ENCODE measurements at regions not wholly inside any gene's neighbourhood (a gene's known extent, or its start where the extent isn't known, plus 50 kb on each side); places are given as distances from the start of the nearest gene placed in this dataset.
"Not testable (repeated sequence)": the region's sequence is repeated elsewhere in the genome, so short reads cannot be mapped to it uniquely, and the experiment has no call there.

DNA sequence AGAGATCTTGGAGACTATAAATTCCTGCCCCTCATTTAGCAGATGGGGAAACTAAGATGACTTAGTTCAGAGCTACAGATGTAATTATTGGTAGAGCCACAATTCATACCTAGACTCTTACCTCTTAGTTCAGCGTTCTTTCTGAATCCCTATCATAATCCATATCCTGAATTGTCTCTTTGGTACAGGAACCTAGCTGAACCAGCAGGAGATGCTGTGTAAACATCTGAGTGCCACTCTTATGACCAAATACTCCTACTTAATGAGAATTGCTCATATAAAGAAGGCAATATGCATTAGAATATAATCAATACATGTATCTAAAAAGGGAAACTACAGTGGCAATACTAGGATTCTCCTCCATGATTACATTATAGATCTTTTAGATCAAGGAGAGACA is 459.0 kb downstream of the SIPA1L2 start:
- no peak for DNase-seq (ENCODE audit: low read depth in 2 of 2)

DNA sequence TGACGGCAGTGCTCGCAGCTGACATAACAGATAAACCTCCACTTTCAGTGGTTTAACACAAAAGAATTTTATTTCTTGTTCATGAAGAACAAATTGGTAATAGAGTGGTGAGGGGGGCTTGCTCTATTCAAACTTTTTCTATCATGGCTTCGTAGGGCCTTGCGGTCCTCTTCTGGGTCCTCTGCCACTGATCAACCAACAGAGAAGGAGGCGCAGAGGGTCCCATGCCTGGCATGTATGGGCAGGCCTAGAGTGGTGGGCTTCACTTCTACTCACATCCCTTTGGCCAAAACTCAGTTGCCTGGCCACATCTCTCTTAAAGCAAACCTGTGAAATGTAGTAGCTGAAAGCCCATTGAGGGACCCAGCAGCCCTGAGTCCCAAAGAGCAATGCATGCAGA is 460.5 kb downstream of the SIPA1L2 start:
- DNase-seq (ENCODE audit: low read depth in 2 of 2), result no peak

DNA sequence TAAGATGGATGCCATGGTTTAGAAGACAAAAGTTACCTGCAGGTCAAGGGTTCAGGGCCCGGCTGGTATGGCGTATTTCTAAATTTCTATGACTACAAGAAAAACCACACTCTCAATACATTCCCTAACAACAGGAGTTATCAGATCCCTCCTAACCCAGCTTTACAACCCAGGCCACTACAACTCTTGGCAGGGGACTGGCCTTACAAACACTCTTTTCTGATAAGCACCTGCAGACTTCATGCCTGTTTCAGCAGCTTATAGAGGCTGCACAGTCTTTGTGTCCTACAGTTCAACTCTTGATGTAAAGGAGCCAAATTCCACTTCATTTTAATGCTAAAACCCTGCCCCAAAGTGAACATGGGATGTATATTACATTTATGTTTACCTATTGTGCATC is 461.4 kb downstream of the SIPA1L2 start:
- DNase-seq (ENCODE audit: low read depth in 2 of 2), result no peak

DNA sequence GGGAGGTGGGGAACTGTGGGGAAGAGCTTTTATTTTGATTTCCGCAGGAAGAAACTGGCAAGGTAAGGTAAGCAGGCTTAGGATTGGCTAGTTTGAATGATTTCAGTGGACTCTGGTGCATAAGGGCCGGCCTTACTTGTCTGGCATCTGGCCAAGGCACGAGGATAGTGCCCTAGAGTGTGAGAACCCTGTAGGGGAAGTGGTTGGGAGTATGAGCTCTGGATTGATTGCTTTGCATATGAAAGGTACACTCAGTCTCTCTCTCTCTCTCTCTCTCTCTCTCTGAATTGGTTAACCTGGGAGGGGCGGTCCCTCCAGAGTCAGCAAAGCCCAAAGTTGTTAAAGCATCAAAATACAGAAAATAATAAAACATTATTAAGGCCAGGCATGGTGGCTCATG is 463.0 kb downstream of the SIPA1L2 start:
- DNase-seq (ENCODE audit: low read depth in 2 of 2), result no peak

DNA sequence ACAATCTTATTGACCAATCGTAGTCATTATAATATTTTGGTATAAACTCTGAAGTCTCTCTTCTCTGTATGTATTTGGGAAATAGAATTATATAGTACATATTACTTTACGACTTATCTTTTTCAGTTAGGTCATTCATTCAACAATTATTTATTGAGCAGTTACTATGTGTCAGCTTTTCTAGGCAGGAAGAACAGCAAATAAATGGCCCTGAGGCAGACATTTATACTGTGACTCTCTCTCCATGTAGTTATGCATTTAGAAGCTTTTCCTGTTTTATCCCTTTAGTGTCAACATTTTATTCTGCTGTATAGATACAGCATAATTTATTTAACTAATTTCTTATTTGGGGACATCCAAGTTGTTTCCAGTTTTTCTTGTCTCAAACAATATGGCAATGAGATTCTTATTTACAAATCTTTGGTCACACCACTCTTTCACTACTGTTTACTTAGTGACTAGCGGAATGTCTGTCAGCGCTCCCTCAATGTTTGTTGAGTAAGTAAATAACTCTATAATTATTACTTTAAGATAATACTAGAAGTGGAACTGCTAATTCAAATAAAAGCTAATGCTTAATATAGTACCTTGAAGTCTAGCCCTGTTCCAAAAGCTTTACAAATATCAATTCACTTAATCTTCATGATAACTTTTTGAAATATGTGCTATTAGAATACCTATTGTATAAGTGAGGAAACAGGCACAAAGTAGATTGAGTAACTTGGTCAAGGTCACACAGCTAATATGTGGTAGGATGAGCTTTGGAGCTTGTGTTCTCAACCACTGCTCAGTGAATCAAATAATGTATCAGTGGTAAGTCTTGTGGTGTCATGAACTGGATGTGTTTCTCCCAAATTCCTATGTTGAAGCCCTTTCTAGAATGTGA is 465.6 kb downstream of the SIPA1L2 start:
- no peak for DNase-seq (ENCODE audit: low read depth in 2 of 2)

DNA sequence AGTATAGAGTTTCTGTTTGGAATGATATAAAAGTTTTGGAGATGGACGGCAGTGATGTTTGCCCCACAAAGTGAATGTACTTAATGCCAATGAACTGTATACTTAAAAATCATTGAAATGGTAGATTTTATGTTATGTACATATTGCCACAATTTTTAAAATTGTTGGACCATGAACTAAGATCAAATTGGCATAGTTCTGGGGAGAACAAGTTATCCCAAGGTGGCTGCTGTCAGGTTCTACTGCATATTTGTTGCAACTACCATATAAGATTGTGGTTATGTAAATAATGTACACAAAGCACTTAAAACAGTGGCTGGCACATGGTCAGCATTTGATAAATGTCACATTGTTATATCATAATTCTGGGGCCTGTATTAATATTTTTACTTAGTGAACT is 466.4 kb downstream of the SIPA1L2 start:
- DNase-seq (ENCODE audit: low read depth in 2 of 2), result no peak

DNA sequence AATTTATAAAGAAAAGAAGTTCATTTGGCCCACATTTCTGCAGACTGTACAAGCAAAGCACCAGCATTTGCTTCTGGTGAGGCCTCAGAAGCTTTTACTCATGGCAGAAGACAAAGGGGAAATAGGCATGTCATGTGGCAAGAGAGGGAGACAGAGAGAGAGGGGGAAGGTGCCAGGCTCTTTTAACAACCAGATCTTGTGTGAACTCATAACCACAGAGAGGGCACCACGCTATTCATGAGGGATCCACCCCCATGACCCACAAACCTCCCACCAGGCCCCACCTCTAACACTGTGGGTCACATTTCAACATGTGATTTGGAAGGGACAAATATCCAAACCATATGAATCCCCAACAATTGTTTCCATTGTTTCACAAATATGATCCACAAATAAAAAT is 467.9 kb downstream of the SIPA1L2 start:
- DNase-seq (ENCODE audit: low read depth in 2 of 2), result no peak

DNA sequence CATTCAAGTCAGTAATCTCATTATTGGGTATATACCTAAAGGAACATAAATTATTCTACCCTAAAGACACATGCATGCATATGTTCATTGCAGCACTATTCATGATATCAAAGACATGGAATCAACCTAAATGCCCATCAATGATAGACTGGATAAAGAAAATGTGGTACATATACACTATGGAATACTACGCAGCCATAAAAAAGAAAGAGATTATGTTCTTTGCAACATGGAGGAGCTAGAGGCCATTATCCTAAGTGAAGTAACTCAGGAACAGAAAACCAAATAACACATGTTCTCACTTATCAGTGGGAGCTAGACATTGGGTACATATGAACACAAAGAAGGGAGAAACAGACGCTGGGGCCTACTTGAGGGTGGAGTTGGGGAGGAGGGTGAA is 471.4 kb downstream of the SIPA1L2 start:
- not testable (repeated sequence) for DNase-seq (ENCODE audit: low read depth in 2 of 2)

DNA sequence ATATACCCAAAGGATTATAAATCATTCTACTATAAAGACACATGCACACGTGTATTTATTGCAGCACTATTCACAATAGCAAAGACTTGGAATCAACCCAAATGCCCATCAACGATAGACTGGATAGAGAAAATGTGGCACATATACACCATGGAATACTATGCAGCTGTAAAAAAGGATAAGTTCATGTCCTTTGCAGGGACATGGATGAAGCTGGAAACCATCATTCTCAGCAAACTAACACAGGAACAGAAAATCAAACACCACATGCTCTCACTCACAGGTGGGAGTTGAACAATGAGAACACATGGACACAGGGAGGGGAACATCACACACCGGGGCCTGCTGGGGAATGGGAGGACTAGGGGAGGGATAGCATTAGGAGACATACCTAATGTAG is 473.9 kb downstream of the SIPA1L2 start:
- not testable (repeated sequence) for DNase-seq (ENCODE audit: low read depth in 2 of 2)

DNA sequence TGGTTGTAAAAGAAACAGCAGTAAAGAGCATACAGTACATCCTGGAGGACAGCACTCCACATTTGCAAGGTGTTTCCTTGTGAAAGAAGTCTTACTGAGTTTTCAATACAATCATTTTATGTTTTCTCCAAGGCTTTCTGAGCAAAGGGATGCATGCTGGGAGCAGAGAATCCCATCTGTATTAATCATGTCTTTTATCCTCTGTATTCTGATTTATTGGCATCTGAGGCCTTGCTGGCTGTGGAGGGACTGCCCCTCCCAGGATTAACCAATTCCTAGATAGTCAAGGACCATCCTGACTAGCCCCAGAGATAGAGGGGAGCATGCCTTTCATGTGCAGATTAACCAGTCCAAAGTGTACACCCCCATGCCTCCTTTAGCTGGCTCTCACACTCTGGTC is 476.3 kb downstream of the SIPA1L2 start:
- DNase-seq (ENCODE audit: low read depth in 2 of 2), result no peak

DNA sequence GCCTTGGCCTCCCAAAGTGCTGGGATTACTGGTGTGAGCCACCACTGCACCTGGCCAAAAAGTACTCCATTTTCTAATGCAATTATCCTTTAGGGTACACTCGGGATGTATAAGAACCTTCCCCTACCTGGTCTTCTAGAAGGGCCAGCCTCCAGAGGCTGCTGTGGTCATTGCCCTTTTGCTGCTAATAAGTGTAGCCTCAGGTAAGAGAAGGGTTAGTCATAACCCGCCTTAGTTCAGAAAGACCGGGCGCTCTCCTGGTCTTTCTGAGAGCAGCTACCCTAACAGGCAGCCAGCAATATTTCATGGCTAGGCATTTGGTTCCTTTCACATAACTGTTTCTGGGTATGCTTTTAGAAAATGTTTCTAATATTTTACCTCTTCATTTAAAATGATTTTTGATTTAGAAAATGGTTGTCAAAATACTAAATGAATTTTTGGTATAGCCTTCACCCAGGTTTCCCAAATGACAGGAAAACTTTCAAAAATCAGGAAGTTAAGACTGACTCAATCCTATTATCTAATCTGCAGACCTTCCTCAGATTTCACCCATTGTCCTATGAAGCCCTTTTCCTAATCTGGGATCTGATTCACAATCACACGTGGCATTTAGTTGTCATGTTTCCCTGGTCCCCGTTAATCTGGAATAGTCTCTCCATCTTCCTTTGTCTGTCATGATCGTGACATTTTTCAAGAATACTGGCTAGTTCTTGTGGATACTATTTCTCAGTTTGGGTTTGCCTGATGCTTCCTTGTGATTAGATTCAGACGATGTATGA is 479.0 kb downstream of the SIPA1L2 start:
- DNase-seq (ENCODE audit: low read depth in 2 of 2), result no peak

DNA sequence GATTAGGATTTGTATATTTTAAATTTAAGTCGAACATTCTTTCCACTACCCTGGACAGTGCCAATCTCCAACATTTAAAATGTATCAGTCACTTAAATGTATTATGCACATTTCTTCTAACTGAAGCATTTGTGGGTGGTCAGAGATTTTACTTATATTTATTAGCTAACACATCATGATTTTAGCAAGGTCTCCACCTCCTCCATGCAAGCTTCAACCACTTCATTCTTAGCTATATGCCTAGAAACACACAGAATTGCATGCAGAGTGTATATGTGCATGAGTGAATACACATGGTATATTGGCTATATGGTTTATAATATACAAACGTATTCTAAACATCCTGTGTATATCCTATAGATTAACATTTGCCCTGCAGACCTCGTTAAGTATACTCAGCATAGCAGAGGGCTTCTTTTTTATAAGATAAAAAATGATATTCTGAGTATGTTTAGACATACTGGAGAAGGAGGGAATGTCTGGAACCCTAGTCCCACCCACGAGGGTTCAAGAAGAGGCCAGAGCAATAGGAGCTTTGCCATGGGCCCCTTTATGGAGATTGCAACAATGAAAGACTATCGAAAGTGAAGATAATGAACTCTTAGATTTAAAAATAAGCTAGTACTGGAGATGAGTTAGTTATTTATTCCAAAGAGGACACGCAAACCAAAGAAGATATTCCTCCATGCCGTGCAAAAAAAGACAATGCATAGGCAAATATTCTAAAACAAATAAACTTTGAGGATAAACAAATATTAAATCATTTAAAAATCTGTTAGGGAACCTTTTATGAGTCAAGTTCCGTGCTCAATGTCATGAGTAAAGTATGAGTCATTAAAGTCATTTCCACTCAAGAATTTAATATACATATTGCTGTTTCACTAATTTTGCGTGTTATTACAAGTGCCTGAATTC is 480.4 kb downstream of the SIPA1L2 start:
- no peak for DNase-seq (ENCODE audit: low read depth in 2 of 2)

DNA sequence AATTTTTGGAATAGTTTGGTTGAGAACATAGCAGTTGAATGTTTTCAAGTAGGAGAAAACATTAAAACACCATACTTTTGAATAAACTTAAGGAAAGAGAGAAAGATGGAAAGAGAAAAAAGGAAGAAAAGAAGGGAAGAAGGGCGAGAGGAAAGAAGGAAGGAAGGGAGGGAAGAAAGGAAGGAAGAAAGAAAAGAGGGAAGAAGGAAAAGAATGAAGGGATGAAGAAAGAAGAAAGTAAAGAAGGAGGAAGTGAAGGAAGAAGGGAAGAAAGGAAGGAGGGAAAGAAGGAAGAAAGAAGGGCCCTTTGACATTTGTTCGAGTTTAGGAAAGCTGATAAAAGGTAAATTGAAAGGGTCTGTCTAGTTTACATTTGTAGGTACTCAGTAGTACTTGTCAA is 482.7 kb downstream of the SIPA1L2 start:
- DNase-seq (ENCODE audit: low read depth in 2 of 2), result no peak

DNA sequence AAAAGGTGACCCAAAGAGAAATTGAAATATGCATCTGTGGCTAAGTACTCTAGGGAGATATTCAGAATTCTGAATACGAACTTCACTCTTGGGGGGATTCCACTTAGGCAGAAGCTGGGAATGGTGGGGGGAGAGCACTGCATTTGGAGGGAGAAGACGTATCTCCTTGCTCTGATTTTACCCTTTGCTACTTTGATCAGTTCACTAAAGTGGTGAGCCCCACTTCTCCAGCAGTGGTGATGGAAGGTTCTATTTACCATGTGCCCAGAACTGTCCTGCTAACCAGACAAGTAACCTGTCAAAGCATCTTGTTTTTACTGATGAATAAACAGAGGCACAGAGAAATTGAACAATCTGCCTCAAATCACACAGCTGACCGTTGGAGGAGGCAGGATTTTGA is 483.4 kb downstream of the SIPA1L2 start:
- no peak for DNase-seq (ENCODE audit: low read depth in 2 of 2)

DNA sequence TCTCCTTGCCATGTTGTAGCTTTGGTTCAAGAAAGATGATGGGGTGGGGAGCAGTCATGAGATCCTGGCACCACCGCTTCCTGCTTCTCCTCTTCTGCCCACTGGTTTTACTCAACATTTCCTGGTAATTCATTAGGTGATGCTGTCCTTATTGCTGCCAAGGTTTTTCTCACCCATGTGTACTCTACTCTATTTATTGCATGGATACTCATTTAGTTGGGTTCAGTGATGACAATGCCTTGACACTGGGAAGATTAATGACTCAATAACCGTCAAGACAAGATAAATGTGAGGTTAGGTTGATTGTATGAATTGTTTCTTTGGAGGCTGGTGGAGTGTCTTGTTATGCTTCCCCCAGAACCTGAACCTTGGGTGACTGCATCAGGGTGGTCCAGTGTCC is 484.2 kb downstream of the SIPA1L2 start:
- DNase-seq (ENCODE audit: low read depth in 2 of 2), result no peak

DNA sequence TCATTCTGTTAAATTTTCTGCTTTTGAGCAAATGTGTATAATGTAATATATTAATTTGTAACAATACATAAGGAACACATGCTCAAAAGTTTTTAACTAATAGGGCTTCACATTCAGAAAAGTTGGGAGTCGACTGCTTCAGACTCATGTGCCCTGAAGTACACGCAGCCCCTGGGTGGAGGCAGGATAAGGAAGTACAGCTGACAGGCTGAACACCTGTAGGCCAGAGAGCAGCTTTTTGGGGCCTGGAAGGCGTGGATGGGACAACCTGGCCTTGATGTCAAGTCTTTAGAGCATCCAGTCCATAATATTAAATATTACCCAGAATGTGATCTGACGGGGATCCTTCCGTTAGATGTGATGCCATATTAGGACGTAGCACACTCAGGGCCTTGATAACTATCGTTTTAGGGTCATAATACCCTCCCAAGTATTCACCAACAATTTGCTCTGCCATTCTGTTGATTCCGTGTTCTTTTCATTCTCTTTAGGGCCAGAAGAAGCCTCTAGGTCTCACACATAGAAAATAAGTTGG is 485.2 kb downstream of the SIPA1L2 start:
- no peak for DNase-seq (ENCODE audit: low read depth in 2 of 2)

DNA sequence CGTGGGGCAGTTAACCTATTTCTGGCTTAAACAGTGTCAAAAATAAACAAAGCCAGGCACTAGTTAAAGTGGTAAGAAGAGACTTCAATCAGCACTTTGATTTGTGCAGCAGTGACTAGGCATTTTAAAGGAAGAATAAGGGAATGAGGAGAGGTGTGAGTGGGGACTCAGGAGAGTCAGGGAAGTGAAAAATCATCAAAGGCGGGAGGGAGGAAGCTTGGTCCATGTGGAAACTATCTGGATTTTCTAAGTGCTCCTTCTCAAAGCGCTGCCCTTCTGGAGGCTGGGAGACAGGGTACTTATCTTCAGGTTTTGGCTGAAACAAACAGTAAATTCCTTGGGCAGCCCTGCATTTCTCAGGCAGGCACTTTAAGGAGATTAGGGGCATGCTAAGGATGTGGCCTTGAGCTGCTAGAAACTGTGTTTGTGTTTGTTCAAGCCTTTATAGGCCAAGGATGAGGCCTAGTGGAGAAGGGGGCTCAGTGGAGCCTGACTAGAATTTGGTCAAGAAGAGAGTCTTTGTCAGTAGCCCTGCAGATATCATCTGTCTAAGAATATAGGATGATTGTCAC is 486.5 kb downstream of the SIPA1L2 start:
- DNase-seq (ENCODE audit: low read depth in 2 of 2), result no peak

DNA sequence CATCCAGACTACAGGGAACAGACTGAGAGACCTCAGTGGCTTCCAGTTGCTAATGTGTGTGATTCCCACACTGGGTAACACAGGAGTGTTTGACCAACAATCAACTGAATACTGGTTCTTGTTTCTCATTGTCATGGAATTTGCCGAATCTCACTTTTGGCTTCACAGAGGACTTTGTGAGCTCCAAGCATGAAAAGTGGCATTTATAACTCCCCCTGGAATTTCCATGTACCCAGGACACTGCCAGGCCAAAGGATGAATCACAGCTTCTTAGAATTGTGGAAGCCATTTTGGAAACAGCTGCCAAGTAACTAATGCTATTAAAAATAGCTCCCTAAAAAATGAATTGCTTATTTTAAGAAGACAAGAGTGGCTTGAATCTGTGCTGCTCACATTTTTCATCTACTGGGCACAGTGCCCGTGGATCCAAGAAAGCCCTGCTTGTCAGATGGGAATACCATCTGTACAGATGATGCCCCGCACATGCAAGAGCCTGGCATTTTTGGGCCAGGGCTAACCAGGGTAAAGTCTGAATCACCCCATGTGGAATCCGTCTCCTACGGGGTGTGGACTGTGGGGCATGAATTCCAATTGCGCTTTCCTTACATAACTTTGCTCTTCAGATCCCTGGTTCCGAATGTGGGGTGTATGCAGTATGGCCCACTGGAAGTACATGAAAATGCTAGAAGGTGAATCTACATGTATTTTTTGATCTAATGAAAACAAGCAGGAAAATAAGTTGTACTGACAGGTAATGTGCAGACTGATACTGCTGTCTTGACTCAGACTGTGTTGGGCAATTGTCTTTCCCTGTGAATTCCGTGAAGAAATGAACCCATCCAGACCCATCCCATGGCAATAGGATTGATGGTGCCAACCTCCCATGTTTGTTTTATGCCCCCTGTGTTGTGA is 487.3 kb downstream of the SIPA1L2 start:
- DNase-seq (ENCODE audit: low read depth in 2 of 2), result no peak

DNA sequence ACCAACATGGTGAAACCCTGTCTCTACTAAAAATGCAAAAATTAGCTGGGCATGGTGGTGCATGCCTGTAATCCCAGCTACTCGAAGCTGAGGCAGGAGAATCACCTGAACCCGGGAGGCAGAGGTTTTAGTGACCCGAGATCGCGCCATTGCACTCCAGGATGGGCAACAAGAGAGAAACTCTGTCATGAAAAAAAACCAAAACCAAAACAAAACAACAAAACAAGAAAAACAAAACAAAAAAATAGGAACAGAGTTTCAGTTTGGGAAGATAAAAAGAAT is 488.8 kb downstream of the SIPA1L2 start:
- DNase-seq (ENCODE audit: low read depth in 2 of 2), result not testable (repeated sequence)

DNA sequence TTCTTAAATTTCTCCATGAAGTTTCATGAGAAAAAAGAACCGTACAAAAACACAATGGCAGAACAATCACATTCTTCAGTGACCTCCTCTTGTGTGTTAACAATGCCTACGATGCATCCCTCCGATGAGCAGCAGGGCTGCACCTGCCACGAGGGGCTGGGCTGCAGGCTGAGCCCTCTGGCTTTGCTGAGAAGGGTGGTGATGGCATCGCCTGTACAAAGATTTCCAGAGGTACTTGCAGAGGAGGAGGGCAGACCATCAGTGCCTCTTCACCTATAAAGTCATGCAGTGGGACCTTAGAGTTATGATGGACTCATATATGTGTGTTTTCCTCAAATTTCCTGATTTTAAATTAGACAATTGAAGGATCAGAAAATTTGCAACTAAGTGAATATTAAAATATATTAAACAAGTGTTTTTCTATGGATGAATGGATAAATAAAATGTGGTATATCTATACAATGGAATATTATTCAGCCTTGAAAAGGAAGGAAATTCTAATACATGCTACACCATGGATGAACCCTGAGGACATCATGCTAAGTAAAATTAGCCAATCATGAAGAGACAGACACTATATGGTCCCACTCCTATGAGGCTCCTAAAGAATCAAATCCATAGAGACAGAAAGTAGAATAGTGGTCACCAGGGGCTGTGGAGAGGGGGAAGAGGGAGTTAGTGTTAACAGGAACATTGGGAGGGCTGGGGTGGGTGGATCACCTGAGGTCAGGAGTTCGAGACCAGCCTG is 489.3 kb downstream of the SIPA1L2 start:
- no peak for DNase-seq (ENCODE audit: low read depth in 2 of 2)
